Esophagus (tissue), 2 donors: ENCODE measurements at regions not wholly inside any gene's neighbourhood (a gene's known extent, or its start where the extent isn't known, plus 50 kb on each side); places are given as distances from the start of the nearest gene placed in this dataset.
A peak's percentile ranks its signal among the peaks of the same experiment; 100 is the strongest.
"Not testable (repeated sequence)": the region's sequence is repeated elsewhere in the genome, so short reads cannot be mapped to it uniquely, and the experiment has no call there.

Experiments
- H3K27ac ChIP-seq, 2 donors: one replicate each; pipeline ENCODE4 v1.5.1; 2013; ENCODE audit warnings: low read depth in 2 of 2, mild to moderate bottlenecking in 2 of 2, inconsistent platforms in 1 of 2, low read length in 1 of 2, moderate library complexity in 1 of 2
- H3K27me3 ChIP-seq, 2 donors: one replicate each; pipeline ENCODE4 v1.6.1; 2013; ENCODE audit warnings: low read length in 2 of 2, control low read depth in 1 of 2, mild to moderate bottlenecking in 1 of 2; ENCODE audit not compliant: insufficient read depth in 2 of 2, control insufficient read depth in 1 of 2
- H3K36me3 ChIP-seq, 2 donors: one replicate each; pipeline ENCODE4 v1.6.1; 2013; ENCODE audit warnings: low read length in 1 of 2; ENCODE audit not compliant: control insufficient read depth in 2 of 2, insufficient read depth in 2 of 2
- H3K4me1 ChIP-seq, 2 donors: one replicate each; pipeline ENCODE4 v1.6.1; 2013; ENCODE audit warnings: low read length in 1 of 2; ENCODE audit not compliant: control insufficient read depth in 2 of 2, insufficient read depth in 2 of 2
- H3K4me3 ChIP-seq, 2 donors: one replicate each; pipeline ENCODE4 v1.5.1; 2013; ENCODE audit warnings: low read length in 2 of 2, mild to moderate bottlenecking in 2 of 2, low read depth in 1 of 2, moderate library complexity in 1 of 2
- H3K9me3 ChIP-seq, 2 donors: one replicate each; pipeline ENCODE4 v1.6.1; 2013; ENCODE audit warnings: mild to moderate bottlenecking in 2 of 2, low read depth in 1 of 2, low read length in 1 of 2, moderate library complexity in 1 of 2; ENCODE audit not compliant: control insufficient read depth in 2 of 2, insufficient read depth in 1 of 2
- WGBS, 2 donors: extraction: QIAGEN DNeasy Blood & Tissue Kit; methylation state at CpG; one replicate each; pipeline ENCODE4 v1.1.7; 2013; 5-methylcytosine and 5-hydroxymethylcytosine counted together
- donor health status: healthy with polysubstance abuse.
- donor health status: Bipolar disorder and iron deficiency.

- not testable (repeated sequence) for H3K4me3 ChIP-seq, H3K27ac ChIP-seq, H3K4me1 ChIP-seq, H3K9me3 ChIP-seq, H3K36me3 ChIP-seq, H3K27me3 ChIP-seq
- 90 to 92% methylated on average over 1 of the region's 1 CpG for WGBS, 2 donors
Measured at GRCh38 chr18:15164446-15164845, 416.5 kb downstream of the ANKRD30B start.

- no peaks in the 10 kb centered on the region for H3K27me3 ChIP-seq
- H3K9me3 ChIP-seq: no peaks in the 10 kb centered on the region
- no peaks in the 10 kb centered on the region for H3K36me3 ChIP-seq
- no peak overlapping the region for H3K27ac ChIP-seq
- no peaks in the 10 kb centered on the region for H3K4me1 ChIP-seq
- H3K4me3 ChIP-seq: no peak overlapping the region
- 21% methylated on average over 30 of the region's 30 CpGs for WGBS, 2 donors
Measured at GRCh38 chr18:15165048-15165447, 417.1 kb downstream of the ANKRD30B start.

DNA sequence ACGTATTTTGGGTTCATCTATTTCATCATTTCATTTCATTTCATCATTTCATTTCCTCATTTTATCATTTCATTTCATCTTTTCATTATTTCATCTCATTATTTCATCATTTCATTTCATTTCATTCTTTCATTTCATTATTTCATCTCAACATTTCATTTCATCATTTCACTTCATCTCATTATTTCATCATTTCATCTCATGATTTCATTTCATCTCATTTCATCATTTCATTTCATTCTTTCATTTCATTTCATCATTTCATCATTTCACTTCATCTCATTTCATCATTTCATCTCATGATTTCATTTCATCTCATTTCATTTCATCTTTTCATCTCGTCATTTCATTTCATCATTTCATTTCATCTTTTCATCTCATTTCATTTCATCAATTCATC is 445.1 kb downstream of the ANKRD30B start:
- not testable (repeated sequence) for H3K36me3 ChIP-seq, H3K4me3 ChIP-seq, H3K9me3 ChIP-seq, H3K4me1 ChIP-seq, H3K27me3 ChIP-seq, H3K27ac ChIP-seq
- WGBS, 2 donors: 37 to 43% methylated on average over 2 of the region's 2 CpGs

GRCh38 chr18:15193813-15194212 is 445.8 kb downstream of the ANKRD30B start:
- H3K36me3 ChIP-seq: not testable (repeated sequence)
- WGBS, 2 donors: 44 to 45% methylated on average over 3 of the region's 3 CpGs

GRCh38 chr18:15197338-15198115 is 449.6 kb downstream of the ANKRD30B start:
- not testable (repeated sequence) for H3K27me3 ChIP-seq, H3K27ac ChIP-seq, H3K9me3 ChIP-seq, H3K36me3 ChIP-seq, H3K4me1 ChIP-seq
- H3K4me3 ChIP-seq: peak overlapping the region in 1 of 2 donors; percentile 16
- WGBS, 2 donors: 13 to 16% methylated on average over 37 to 58 of the region's 58 CpGs

More at GRCh38 chr18:15193813-15194212, 445.8 kb downstream of the ANKRD30B start:
- not testable (repeated sequence) for H3K27me3 ChIP-seq, H3K4me3 ChIP-seq, H3K27ac ChIP-seq, H3K4me1 ChIP-seq, H3K9me3 ChIP-seq

- WGBS, 2 donors: 8% methylated on average over 27 to 30 of the region's 30 CpGs
- Histone ChIP-seq H3K4me1 (no peaks in the 10 kb centered on the region), H3K4me3 (peak overlapping the region in 1 of 2 donors; percentile 16), H3K9me3 (peaks cover 0 to 5% of the 10 kb centered on the region in 2 donors), H3K27me3 (no peaks in the 10 kb centered on the region), H3K27ac (no peak overlapping the region), H3K36me3 (no peaks in the 10 kb centered on the region)
Measured at GRCh38 chr18:15198116-15198389, 450.1 kb downstream of the ANKRD30B start.
